Glutamatergic neuron (in vitro differentiated cells): ENCODE measurements at regions not wholly inside any gene's neighbourhood (a gene's known extent, or its start where the extent isn't known, plus 50 kb on each side); places are given as distances from the start of the nearest gene placed in this dataset.

Source experiments
- DNase-seq: peaks from one replicate; pipeline ENCODE4 v3.0.0; 2022
- H3K27ac Mint-ChIP-seq: one replicate; pipeline ENCODE4 v1.8.0; 2020; ENCODE audit warnings: mild to moderate bottlenecking, mixed read lengths, inconsistent platforms; ENCODE audit not compliant: unreplicated experiment
- H3K27me3 Mint-ChIP-seq: one replicate; pipeline ENCODE4 v1.8.0; 2020; ENCODE audit warnings: mild to moderate bottlenecking, moderate library complexity, mixed read lengths, inconsistent platforms; ENCODE audit not compliant: unreplicated experiment
- H3K36me3 Mint-ChIP-seq: one replicate; pipeline ENCODE4 v1.8.0; 2020; ENCODE audit warnings: mild to moderate bottlenecking, mixed read lengths, inconsistent platforms; ENCODE audit not compliant: unreplicated experiment
- H3K4me1 Mint-ChIP-seq: one replicate; pipeline ENCODE4 v1.8.0; 2020; ENCODE audit warnings: mild to moderate bottlenecking, low read depth, mixed read lengths, inconsistent platforms; ENCODE audit not compliant: unreplicated experiment
- H3K4me3 Mint-ChIP-seq: one replicate; pipeline ENCODE4 v1.8.0; 2020; ENCODE audit warnings: mild to moderate bottlenecking, mixed read lengths, inconsistent platforms; ENCODE audit not compliant: unreplicated experiment
- H3K9me3 Mint-ChIP-seq: one replicate; pipeline ENCODE4 v1.8.0; 2020; ENCODE audit warnings: mild to moderate bottlenecking, moderate library complexity, mixed read lengths, inconsistent platforms; ENCODE audit not compliant: unreplicated experiment
- CTCF ChIP-seq: fragments of 200-600 bp; sonication (generic); IDR thresholded peaks from one replicate; pipeline ENCODE4 v1.5.0; 2021; ENCODE audit not compliant: partially characterized antibody, unreplicated experiment

GRCh38 chr6:133055441-133055966 is 185.7 kb upstream of the EYA4 start:
- peak overlapping the region; percentile 47 for H3K4me3 Mint-ChIP-seq
- no peaks in the 10 kb centered on the region for H3K36me3 Mint-ChIP-seq
- DNase-seq = no peak
- peaks cover 13% of the 10 kb centered on the region for H3K4me1 Mint-ChIP-seq
- H3K27ac Mint-ChIP-seq = peak overlapping the region; percentile 24
- H3K9me3 Mint-ChIP-seq = no peaks in the 10 kb centered on the region
- no peaks in the 10 kb centered on the region for H3K27me3 Mint-ChIP-seq
- TF ChIP-seq CTCF = no peak

GRCh38 chr6:133057352-133057751 is 183.8 kb upstream of the EYA4 start:
- no peaks in the 10 kb centered on the region for H3K27me3 Mint-ChIP-seq
- no peaks in the 10 kb centered on the region for H3K9me3 Mint-ChIP-seq
- DNase-seq = no peak
- no peaks in the 10 kb centered on the region for H3K36me3 Mint-ChIP-seq
- H3K4me3 Mint-ChIP-seq = no peak overlapping the region
- H3K4me1 Mint-ChIP-seq = peaks cover 13% of the 10 kb centered on the region
- H3K27ac Mint-ChIP-seq = no peak overlapping the region
- TF ChIP-seq CTCF = no peak

GRCh38 chr6:133062077-133062476 is 179.1 kb upstream of the EYA4 start:
- no peak overlapping the region for H3K4me3 Mint-ChIP-seq
- H3K9me3 Mint-ChIP-seq = no peaks in the 10 kb centered on the region
- DNase-seq = no peak
- no peaks in the 10 kb centered on the region for H3K36me3 Mint-ChIP-seq
- no peak overlapping the region for H3K27ac Mint-ChIP-seq
- no peak for TF ChIP-seq CTCF
- H3K27me3 Mint-ChIP-seq = no peaks in the 10 kb centered on the region
- H3K4me1 Mint-ChIP-seq = peaks cover 2% of the 10 kb centered on the region

GRCh38 chr6:133062696-133063306 is 178.4 kb upstream of the EYA4 start:
- no peak overlapping the region for H3K27ac Mint-ChIP-seq
- no peaks in the 10 kb centered on the region for H3K27me3 Mint-ChIP-seq
- no peak for DNase-seq
- H3K4me1 Mint-ChIP-seq = no peaks in the 10 kb centered on the region
- TF ChIP-seq CTCF = no peak
- no peaks in the 10 kb centered on the region for H3K36me3 Mint-ChIP-seq
- no peak overlapping the region for H3K4me3 Mint-ChIP-seq
- H3K9me3 Mint-ChIP-seq = no peaks in the 10 kb centered on the region

- DNase-seq = no peak
- Mint-ChIP-seq H3K27ac (no peak overlapping the region), H3K4me1 (no peaks in the 10 kb centered on the region), H3K36me3 (no peaks in the 10 kb centered on the region), H3K9me3 (no peaks in the 10 kb centered on the region), H3K4me3 (no peak overlapping the region), H3K27me3 (no peaks in the 10 kb centered on the region)
- TF ChIP-seq CTCF = no peak
Measured at GRCh38 chr6:133067960-133068359, 173.2 kb upstream of the EYA4 start.
